MCF 10A (cell line): ENCODE measurements at regions not wholly inside any gene's neighbourhood (a gene's known extent, or its start where the extent isn't known, plus 50 kb on each side); places are given as distances from the start of the nearest gene placed in this dataset.

Experiments
- BruUV-seq: library from RNA; stranded (reverse); fragments of 400-500 nt; replicated peaks from 2 replicates; lab custom pipeline; 2021; lab: Mats Ljungman, UMichigan
- CTCF ChIA-PET: fragments of 300-600 bp; sonication (Branson Sonifier 250); formaldehyde crosslinking; extraction: SDS; loops from one replicate; lab custom pipeline; 2021; ENCODE audit warnings: antibody characterized with exemption, inconsistent platforms; lab: Yijun Ruan, JAX
- POLR2A ChIA-PET: fragments of 300-600, 350-650 bp; sonication (Branson Sonifier 250); formaldehyde crosslinking; extraction: SDS; loops from one replicate; lab custom pipeline; 2020; ENCODE audit warnings: antibody characterized with exemption, inconsistent platforms; lab: Yijun Ruan, JAX
- DNase-seq: peaks from one replicate; pipeline ENCODE4 v3.0.0-alpha.2; 2018; ENCODE audit not compliant: unreplicated experiment
- H3K27ac Mint-ChIP-seq: one replicate; pipeline ENCODE4 v1.8.0; 2022; ENCODE audit warnings: mild to moderate bottlenecking, low read depth, mixed read lengths; ENCODE audit not compliant: unreplicated experiment
- H3K27me3 Mint-ChIP-seq: one replicate; pipeline ENCODE4 v1.8.0; 2022; ENCODE audit warnings: mixed read lengths; ENCODE audit not compliant: insufficient read depth, unreplicated experiment
- H3K36me3 Mint-ChIP-seq: one replicate; pipeline ENCODE4 v1.8.0; 2022; ENCODE audit warnings: mild to moderate bottlenecking, moderate library complexity, mixed read lengths; ENCODE audit not compliant: insufficient read depth, unreplicated experiment
- H3K4me1 Mint-ChIP-seq: one replicate; pipeline ENCODE4 v1.8.0; 2022; ENCODE audit warnings: mixed read lengths; ENCODE audit not compliant: insufficient read depth, unreplicated experiment
- H3K4me3 Mint-ChIP-seq: one replicate; pipeline ENCODE4 v1.8.0; 2022; ENCODE audit warnings: mild to moderate bottlenecking, moderate library complexity, mixed read lengths; ENCODE audit not compliant: unreplicated experiment
- H3K9me3 Mint-ChIP-seq: one replicate; pipeline ENCODE4 v1.8.0; 2022; ENCODE audit warnings: mixed read lengths; ENCODE audit not compliant: unreplicated experiment
- CTCF ChIP-seq: fragments of 200-600 bp; IDR thresholded peaks from one replicate; pipeline ENCODE4 v1.8.0; 2022; ENCODE audit warnings: antibody characterized with exemption, mild to moderate bottlenecking; ENCODE audit not compliant: unreplicated experiment
- intact Hi-C: fragments of 100-400 bp; cut with micrococcal nuclease; formaldehyde crosslinking; loops from 2 replicates; pipeline ENCODE4 v1.14.1; 2022

- Mint-ChIP-seq H3K4me3 (no peak overlapping the region), H3K27me3 (no peaks in the 10 kb centered on the region), H3K4me1 (peaks cover 18% of the 10 kb centered on the region), H3K27ac (no peak overlapping the region), H3K9me3 (no peaks in the 10 kb centered on the region), H3K36me3 (no peaks in the 10 kb centered on the region)
- no TSS peak for BruUV-seq
- intact Hi-C loops = loop anchor here (5.0 kb wide), 1 partner anchor 366 kb away; no protein-coding TSS in a partner anchor
- CTCF ChIA-PET = no interaction called here
- POLR2A ChIA-PET = interaction anchor here (1.1 to 1.9 kb wide), 2 partner anchors 9 to 15 kb away, joined by 3 to 4 read pairs; no protein-coding TSS in a partner anchor
- no peak for DNase-seq
- no peak for TF ChIP-seq CTCF
These were observed 226.2 kb downstream of the RHOU start for GRCh38 chr1:228961511-228961910.

GRCh38 chr1:228963795-228964177 lies 228.5 kb downstream of the RHOU start:
- no peaks in the 10 kb centered on the region for H3K36me3 Mint-ChIP-seq
- ChIA-PET CTCF (interaction anchor here (0.6 to 2.3 kb wide), 5 partner anchors 11 to 291 kb away, joined by 3 to 8 read pairs (median 3); no protein-coding TSS in a partner anchor), POLR2A (interaction anchor here (0.5 to 2.9 kb wide), 8 partner anchors 8 to 120 kb away, joined by 3 to 12 read pairs (median 4); no protein-coding TSS in a partner anchor)
- no peaks in the 10 kb centered on the region for H3K27me3 Mint-ChIP-seq
- H3K27ac Mint-ChIP-seq = peak overlapping the region; percentile 95
- TSS peak; percentile 82 for BruUV-seq
- no peak for TF ChIP-seq CTCF
- H3K4me3 Mint-ChIP-seq = no peak overlapping the region
- no peak for DNase-seq
- peaks cover 18% of the 10 kb centered on the region for H3K4me1 Mint-ChIP-seq
- intact Hi-C loops = loop anchor here (5.0 kb wide), 1 partner anchor 364 kb away; no protein-coding TSS in a partner anchor
- no peaks in the 10 kb centered on the region for H3K9me3 Mint-ChIP-seq

- Mint-ChIP-seq H3K36me3 (no peaks in the 10 kb centered on the region), H3K4me3 (no peak overlapping the region), H3K27ac (peak overlapping the region; percentile 95), H3K27me3 (no peaks in the 10 kb centered on the region), H3K9me3 (no peaks in the 10 kb centered on the region), H3K4me1 (peaks cover 18% of the 10 kb centered on the region)
- intact Hi-C loops = loop anchor here (5.0 kb wide), 1 partner anchor 363 kb away; no protein-coding TSS in a partner anchor
- ChIA-PET CTCF (interaction anchor here (0.6 to 2.3 kb wide), 7 partner anchors 11 to 562 kb away, joined by 3 to 8 read pairs (median 3); no protein-coding TSS in a partner anchor), POLR2A (interaction anchor here (0.5 to 2.9 kb wide), 8 partner anchors 8 to 120 kb away, joined by 3 to 12 read pairs (median 4); no protein-coding TSS in a partner anchor)
- no peak for TF ChIP-seq CTCF
- no peak for DNase-seq
- BruUV-seq = TSS peak; percentile 97
These were observed 229.2 kb downstream of the RHOU start for GRCh38 chr1:228964178-228965089.
